Bronchial epithelial cell (primary cell): ENCODE measurements at regions not wholly inside any gene's neighbourhood (a gene's known extent, or its start where the extent isn't known, plus 50 kb on each side); places are given as distances from the start of the nearest gene placed in this dataset.
A peak's percentile ranks its signal among the peaks of the same experiment; 100 is the strongest.

Experiments
- DNase-seq: peaks from one replicate; pipeline ENCODE4 v3.0.0-alpha.2; 2010; ENCODE audit warnings: low read depth
- FAIRE-seq: peaks from 2 replicates; lab custom pipeline; 2011; peaks lifted over from hg19 to GRCh38; lab: Jason Lieb, UNC
- H3K27me3 ChIP-seq: 2 replicates; pipeline ENCODE4 v1.5.1; 2011; ENCODE audit warnings: low read length; ENCODE audit not compliant: control insufficient read depth, insufficient read depth
- H3K36me3 ChIP-seq: 2 replicates; pipeline ENCODE4 v1.5.1; 2011; ENCODE audit warnings: low read length; ENCODE audit not compliant: control insufficient read depth, insufficient read depth
- H3K4me3 ChIP-seq: 2 replicates; pipeline ENCODE4 v1.5.1; 2011; ENCODE audit warnings: mild to moderate bottlenecking, low read depth, low read length, control low read depth
- CTCF ChIP-seq: IDR thresholded peaks from 2 replicates; pipeline ENCODE4 v1.5.1; 2011; ENCODE audit warnings: mild to moderate bottlenecking, moderate library complexity, low read length, control low read depth, inconsistent platforms; ENCODE audit not compliant: insufficient read depth, severe bottlenecking

GRCh38 chr5:120354126-120354525 lies 110.0 kb upstream of the PRR16 start:
- Histone ChIP-seq H3K4me3 (no peak overlapping the region), H3K36me3 (no peaks in the 10 kb centered on the region), H3K27me3 (no peaks in the 10 kb centered on the region)
- no peak for TF ChIP-seq CTCF
- FAIRE-seq (no peak), DNase-seq (no peak)

GRCh38 chr5:120358949-120359348 lies 105.2 kb upstream of the PRR16 start:
- Histone ChIP-seq H3K4me3 (no peak overlapping the region), H3K27me3 (no peaks in the 10 kb centered on the region), H3K36me3 (no peaks in the 10 kb centered on the region)
- no peak for TF ChIP-seq CTCF
- DNase-seq (peak; percentile 38), FAIRE-seq (no peak)

- Histone ChIP-seq H3K27me3 (no peaks in the 10 kb centered on the region), H3K36me3 (no peaks in the 10 kb centered on the region), H3K4me3 (no peak overlapping the region)
- no peak for FAIRE-seq
- no peak for TF ChIP-seq CTCF
- DNase-seq = no peak
These were observed 102.2 kb upstream of the PRR16 start for GRCh38 chr5:120361941-120362340.

- no peak for TF ChIP-seq CTCF
- Histone ChIP-seq H3K36me3 (no peaks in the 10 kb centered on the region), H3K27me3 (no peaks in the 10 kb centered on the region), H3K4me3 (no peak overlapping the region)
- no peak for FAIRE-seq
- no peak for DNase-seq
These were observed 101.7 kb upstream of the PRR16 start for GRCh38 chr5:120362426-120362825.

- TF ChIP-seq CTCF = no peak
- DNase-seq = peak; percentile 65
- peak; percentile 32 for FAIRE-seq
- Histone ChIP-seq H3K4me3 (no peak overlapping the region), H3K36me3 (no peaks in the 10 kb centered on the region), H3K27me3 (no peaks in the 10 kb centered on the region)
These were observed 98.2 kb upstream of the PRR16 start for GRCh38 chr5:120365656-120366446.
